ENCODE measurements at regions not wholly inside any gene's neighbourhood (a gene's known extent, or its start where the extent isn't known, plus 50 kb on each side); places are given as distances from the start of the nearest gene placed in this dataset.

DNA sequence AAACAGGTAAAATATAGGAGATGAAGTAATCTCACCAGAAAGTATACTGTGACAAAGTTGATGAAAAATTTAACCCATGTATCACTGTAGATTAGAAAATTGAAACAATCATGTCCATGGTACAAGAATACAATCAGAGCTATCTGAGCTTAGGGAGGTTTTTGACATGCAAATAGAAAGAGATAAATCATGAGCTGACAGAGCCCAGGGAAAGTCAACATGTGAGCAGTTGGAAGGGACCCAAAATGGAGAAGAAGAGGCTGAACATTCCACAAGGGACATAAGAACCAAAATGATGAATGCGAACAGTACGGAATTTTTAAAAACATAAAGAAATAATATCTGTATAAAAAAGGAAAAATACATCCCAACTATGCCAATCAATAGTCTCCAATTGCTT, 395.4 kb upstream of the CYRIA start:
- Histone ChIP-seq H3K9me2 (replicated peaks; ENCODE audit: insufficient read depth, low read length) (no peaks in the 10 kb centered on the region), H2AFZ (ENCODE audit: low read depth, low read length, severe bottlenecking) (no peak overlapping the region), H3K9me3 (ENCODE audit: insufficient read depth, low read length) (no peaks in the 10 kb centered on the region), H3K27me3 (ENCODE audit: low read length) (no peaks in the 10 kb centered on the region), H3K4me2 (ENCODE audit: low read depth, low read length, poor library complexity, severe bottlenecking) (no peak overlapping the region), H4K20me1 (ENCODE audit: low read depth, low read length) (no peaks in the 10 kb centered on the region), H3K9ac (ENCODE audit: low read length) (no peak overlapping the region), H3K4me3 (ENCODE audit: insufficient read depth, low read length, poor library complexity, severe bottlenecking) (no peak overlapping the region), H3K27ac (ENCODE audit: low read depth, low read length) (no peak overlapping the region), H3K79me2 (ENCODE audit: insufficient read depth, low read length) (no peaks in the 10 kb centered on the region), H3F3A (ENCODE audit: insufficient read depth) (no peaks in the 10 kb centered on the region), H3K36me3 (ENCODE audit: low read length) (no peaks in the 10 kb centered on the region)
- TF ChIP-seq, protein P1, sequence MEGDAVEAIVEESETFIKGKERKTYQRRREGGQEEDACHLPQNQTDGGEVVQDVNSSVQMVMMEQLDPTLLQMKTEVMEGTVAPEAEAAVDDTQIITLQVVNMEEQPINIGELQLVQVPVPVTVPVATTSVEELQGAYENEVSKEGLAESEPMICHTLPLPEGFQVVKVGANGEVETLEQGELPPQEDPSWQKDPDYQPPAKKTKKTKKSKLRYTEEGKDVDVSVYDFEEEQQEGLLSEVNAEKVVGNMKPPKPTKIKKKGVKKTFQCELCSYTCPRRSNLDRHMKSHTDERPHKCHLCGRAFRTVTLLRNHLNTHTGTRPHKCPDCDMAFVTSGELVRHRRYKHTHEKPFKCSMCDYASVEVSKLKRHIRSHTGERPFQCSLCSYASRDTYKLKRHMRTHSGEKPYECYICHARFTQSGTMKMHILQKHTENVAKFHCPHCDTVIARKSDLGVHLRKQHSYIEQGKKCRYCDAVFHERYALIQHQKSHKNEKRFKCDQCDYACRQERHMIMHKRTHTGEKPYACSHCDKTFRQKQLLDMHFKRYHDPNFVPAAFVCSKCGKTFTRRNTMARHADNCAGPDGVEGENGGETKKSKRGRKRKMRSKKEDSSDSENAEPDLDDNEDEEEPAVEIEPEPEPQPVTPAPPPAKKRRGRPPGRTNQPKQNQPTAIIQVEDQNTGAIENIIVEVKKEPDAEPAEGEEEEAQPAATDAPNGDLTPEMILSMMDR (IDR thresholded peaks at IDR 0.05; ENCODE audit: insufficient read depth, low read length, poor library complexity, severe bottlenecking) = no peak
- TF ChIP-seq EZH2phosphoT487 (conservative IDR thresholded peaks at IDR 0.05; ENCODE audit: low read length) = no peak

DNA sequence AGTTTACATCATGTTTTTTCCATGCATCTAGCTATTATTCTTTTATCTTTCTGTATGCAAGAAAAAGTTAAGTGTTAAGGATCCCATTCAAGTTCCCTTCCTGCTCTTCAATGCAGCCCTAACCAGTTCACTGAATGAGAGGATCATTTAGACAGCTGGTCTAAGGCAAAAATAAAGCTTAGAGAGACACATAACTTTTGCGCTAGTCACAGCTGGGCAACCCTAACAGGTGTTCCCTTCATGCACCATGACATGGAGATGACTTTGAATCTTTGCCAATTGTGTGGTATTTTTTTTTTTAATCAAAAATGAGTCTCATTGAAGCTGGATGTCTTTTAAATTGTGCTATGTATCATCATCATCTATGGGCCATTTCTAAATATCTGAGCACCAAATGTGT, 393.8 kb upstream of the CYRIA start:
- Histone ChIP-seq H3K9me2 (replicated peaks; ENCODE audit: insufficient read depth, low read length) (no peaks in the 10 kb centered on the region), H3K79me2 (ENCODE audit: insufficient read depth, low read length) (no peaks in the 10 kb centered on the region), H3K9me3 (ENCODE audit: insufficient read depth, low read length) (no peaks in the 10 kb centered on the region), H3F3A (ENCODE audit: insufficient read depth) (no peaks in the 10 kb centered on the region), H3K9ac (ENCODE audit: low read length) (no peak overlapping the region), H2AFZ (ENCODE audit: low read depth, low read length, severe bottlenecking) (no peak overlapping the region), H3K27me3 (ENCODE audit: low read length) (no peaks in the 10 kb centered on the region), H3K4me3 (ENCODE audit: insufficient read depth, low read length, poor library complexity, severe bottlenecking) (no peak overlapping the region), H4K20me1 (ENCODE audit: low read depth, low read length) (no peaks in the 10 kb centered on the region), H3K27ac (ENCODE audit: low read depth, low read length) (no peak overlapping the region), H3K36me3 (ENCODE audit: low read length) (no peaks in the 10 kb centered on the region), H3K4me2 (ENCODE audit: low read depth, low read length, poor library complexity, severe bottlenecking) (no peak overlapping the region)
- TF ChIP-seq EZH2phosphoT487 (conservative IDR thresholded peaks at IDR 0.05; ENCODE audit: low read length) = no peak
- TF ChIP-seq, protein P1 (IDR thresholded peaks at IDR 0.05; ENCODE audit: insufficient read depth, low read length, poor library complexity, severe bottlenecking) = no peak

DNA sequence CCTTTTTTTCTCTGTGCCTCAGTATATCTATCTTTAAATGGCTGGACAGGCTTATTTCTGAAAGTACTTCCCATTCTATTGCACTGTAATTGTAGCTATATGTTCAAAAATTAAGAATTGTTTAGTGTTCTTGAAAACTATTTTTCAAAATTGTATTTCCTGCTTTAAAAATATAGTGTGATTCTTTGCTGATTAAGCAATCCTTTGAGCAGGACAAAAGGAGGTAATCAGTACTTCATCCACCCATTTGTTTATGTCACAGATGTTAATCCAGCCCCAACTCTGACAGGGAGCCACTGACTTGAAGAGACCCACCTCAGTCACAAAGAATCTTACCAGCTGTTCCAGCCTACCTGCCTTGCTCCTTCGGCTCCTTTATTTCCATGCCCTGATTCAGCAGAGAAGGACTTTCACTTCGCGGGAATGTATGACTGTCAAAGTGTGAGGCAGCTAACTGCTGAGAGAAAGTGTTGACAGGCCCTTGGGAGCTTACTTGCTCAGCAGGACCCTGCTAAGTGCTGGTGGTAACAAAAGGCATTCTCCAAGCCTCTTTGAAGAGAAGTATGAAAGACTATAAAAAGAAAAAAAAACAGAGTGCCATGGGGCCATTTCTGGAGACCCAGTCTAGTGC, 393.3 kb upstream of the CYRIA start:
- H3K79me2 ChIP-seq (ENCODE audit: insufficient read depth, low read length) = no peaks in the 10 kb centered on the region
- no peaks in the 10 kb centered on the region for H3K27me3 ChIP-seq (ENCODE audit: low read length)
- TF ChIP-seq, protein P1 (IDR thresholded peaks at IDR 0.05; ENCODE audit: insufficient read depth, low read length, poor library complexity, severe bottlenecking) = no peak
- TF ChIP-seq EZH2phosphoT487 (conservative IDR thresholded peaks at IDR 0.05; ENCODE audit: low read length) = no peak
- H3K4me3 ChIP-seq (ENCODE audit: insufficient read depth, low read length, poor library complexity, severe bottlenecking) = no peak overlapping the region
- H3K9me3 ChIP-seq (ENCODE audit: insufficient read depth, low read length) = no peaks in the 10 kb centered on the region
- H3K9ac ChIP-seq (ENCODE audit: low read length) = no peak overlapping the region
- no peak overlapping the region for H3K27ac ChIP-seq (ENCODE audit: low read depth, low read length)
- no peaks in the 10 kb centered on the region for H3F3A ChIP-seq (ENCODE audit: insufficient read depth)
- no peaks in the 10 kb centered on the region for H3K9me2 ChIP-seq (replicated peaks; ENCODE audit: insufficient read depth, low read length)
- H2AFZ ChIP-seq (ENCODE audit: low read depth, low read length, severe bottlenecking) = no peak overlapping the region
- H3K36me3 ChIP-seq (ENCODE audit: low read length) = no peaks in the 10 kb centered on the region
- H3K4me2 ChIP-seq (ENCODE audit: low read depth, low read length, poor library complexity, severe bottlenecking) = no peak overlapping the region
- no peaks in the 10 kb centered on the region for H4K20me1 ChIP-seq (ENCODE audit: low read depth, low read length)

Data from SU-DHL-6 (cell line).